IMR-90 (cell line): ENCODE measurements at regions not wholly inside any gene's neighbourhood (a gene's known extent, or its start where the extent isn't known, plus 50 kb on each side); places are given as distances from the start of the nearest gene placed in this dataset.

Experiments used
- CTCF ChIP-seq: conservative IDR thresholded peaks from 2 replicates; pipeline ENCODE4 v1.5.1; 2012; ENCODE audit warnings: mild to moderate bottlenecking, low read depth, low read length, improper control_type of control experiment
- MXI1 ChIP-seq: IDR thresholded peaks from 2 replicates; pipeline ENCODE4 v1.6.1; 2012; ENCODE audit warnings: low read depth, mild to moderate bottlenecking, low read length, moderate library complexity, borderline replicate concordance
- NFE2L2 ChIP-seq: fragments of 150-350 bp; IDR thresholded peaks from 2 replicates; pipeline ENCODE4 v1.6.1; 2016; ENCODE audit warnings: low read depth, mild to moderate bottlenecking, low read length
- POLR2A ChIP-seq: IDR thresholded peaks from 2 replicates; pipeline ENCODE4 v1.6.1; 2012; ENCODE audit warnings: mild to moderate bottlenecking, low read depth, low read length
- RAD21 ChIP-seq: IDR thresholded peaks from 2 replicates; pipeline ENCODE4 v1.6.1; 2012; ENCODE audit warnings: low read length, improper control_type of control experiment
- SMC3 ChIP-seq: fragments of 150-350 bp; IDR thresholded peaks from 2 replicates; pipeline ENCODE4 v1.6.1; 2016; ENCODE audit warnings: low read depth, mild to moderate bottlenecking, antibody characterized with exemption, low read length, moderate library complexity
- USF2 ChIP-seq: fragments of 150-350 bp; IDR thresholded peaks from 2 replicates; pipeline ENCODE4 v1.6.1; 2017; ENCODE audit warnings: mild to moderate bottlenecking, antibody characterized with exemption, low read length, low read depth

DNA sequence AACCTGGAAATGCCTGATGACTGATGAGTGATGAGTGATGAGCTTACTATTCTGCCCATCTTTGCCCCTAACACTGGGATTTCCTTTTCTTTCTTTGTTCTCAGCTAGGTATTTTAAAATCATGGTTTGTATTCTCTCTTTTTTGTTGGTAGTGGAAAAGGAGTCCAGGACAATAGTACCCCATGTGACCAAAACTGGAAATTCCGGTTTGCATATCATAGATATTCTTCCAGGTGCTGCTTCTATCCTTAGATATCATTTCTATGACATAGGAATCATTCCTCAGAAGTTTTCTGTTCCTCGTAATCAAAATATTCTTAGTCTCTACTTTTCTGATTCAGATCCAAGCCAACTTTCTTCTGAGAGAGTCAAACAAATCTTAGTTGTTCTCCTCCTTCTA, 320.5 kb upstream of the TET2 start:
- TF ChIP-seq MXI1 (no peak), CTCF (no peak), USF2 (no peak), POLR2A (no peak), RAD21 (no peak), SMC3 (no peak), NFE2L2 (no peak)
